CD14-positive monocyte (primary cell): ENCODE measurements at regions not wholly inside any gene's neighbourhood (a gene's known extent, or its start where the extent isn't known, plus 50 kb on each side); places are given as distances from the start of the nearest gene placed in this dataset.
"Not testable (repeated sequence)": the region's sequence is repeated elsewhere in the genome, so short reads cannot be mapped to it uniquely, and the experiment has no call there.

Experiments
- DNase-seq, 3 donors: peaks; one replicate each; pipeline ENCODE4 v3.0.0-alpha.2; 2011 to 2022
- H2AFZ ChIP-seq: 2 replicates; pipeline ENCODE4 v1.6.0; 2012; ENCODE audit warnings: mild to moderate bottlenecking, low read depth, low read length, inconsistent platforms; ENCODE audit not compliant: insufficient read depth, poor library complexity, severe bottlenecking
- H3K27ac ChIP-seq, 2 donors: 1 replicate in 1 of 2; 2 replicates in 1 of 2; pipeline ENCODE4 v1.5.1; 2012 to 2013; ENCODE audit warnings: low read length in 2 of 2, control low read depth in 1 of 2, inconsistent platforms in 1 of 2, low read depth in 1 of 2, mild to moderate bottlenecking in 1 of 2
- H3K27me3 ChIP-seq, 2 donors: one replicate each; pipeline versions ENCODE4 v1.6.0 to v1.6.1; 2011 to 2013; ENCODE audit warnings: low read length in 2 of 2; ENCODE audit not compliant: control insufficient read depth in 2 of 2, insufficient read depth in 2 of 2
- H3K36me3 ChIP-seq, 2 donors: replicated peaks in 1 of 2; 1 replicate in 1 of 2; 2 replicates in 1 of 2; pipeline versions ENCODE4 v1.5.1 to v1.6.1; 2012 to 2013; ENCODE audit warnings: low read length in 2 of 2, control low read depth in 1 of 2, inconsistent platforms in 1 of 2, mild to moderate bottlenecking in 1 of 2; ENCODE audit not compliant: insufficient read depth in 2 of 2, control insufficient read depth in 1 of 2
- H3K4me1 ChIP-seq, 2 donors: 1 replicate in 1 of 2; 2 replicates in 1 of 2; pipeline versions ENCODE4 v1.5.1 to v1.6.1; 2012 to 2013; ENCODE audit warnings: low read length in 2 of 2, control low read depth in 1 of 2, inconsistent platforms in 1 of 2, mild to moderate bottlenecking in 1 of 2, moderate library complexity in 1 of 2; ENCODE audit not compliant: insufficient read depth in 2 of 2, control insufficient read depth in 1 of 2
- H3K4me2 ChIP-seq: replicated peaks from 2 replicates; pipeline ENCODE3; 2012; ENCODE audit warnings: low read length, moderate library complexity, mild to moderate bottlenecking; ENCODE audit not compliant: poor library complexity, severe bottlenecking; ENCODE audit errors: extremely low read depth
- H3K4me3 ChIP-seq, 3 experiments: fragments of 200-600 bp in 1 of 3; sonication (generic) in 1 of 3; replicated peaks in 1 of 3; 1 replicate in 2 of 3; 2 replicates in 1 of 3; pipeline ENCODE4 v1.5.1; 2011 to 2013; ENCODE audit warnings: low read length in 3 of 3, mild to moderate bottlenecking in 3 of 3, control low read depth in 2 of 3, low read depth in 2 of 3, inconsistent platforms in 1 of 3, moderate library complexity in 1 of 3
- H3K79me2 ChIP-seq: 2 replicates; pipeline ENCODE4 v1.6.0; 2012; ENCODE audit warnings: mild to moderate bottlenecking, control low read depth, inconsistent platforms, low read length, moderate library complexity; ENCODE audit not compliant: insufficient read depth
- H3K9ac ChIP-seq: 2 replicates; pipeline ENCODE4 v1.6.0; 2017; ENCODE audit warnings: low read length, mild to moderate bottlenecking; ENCODE audit not compliant: insufficient read depth, poor library complexity, severe bottlenecking
- H3K9me3 ChIP-seq, 2 donors: replicated peaks in 1 of 2; 1 replicate in 1 of 2; 2 replicates in 1 of 2; pipeline versions ENCODE4 v1.5.1 to v1.6.1; 2012 to 2013; ENCODE audit warnings: low read length in 2 of 2, control low read depth in 1 of 2; ENCODE audit not compliant: control insufficient read depth in 1 of 2, insufficient read depth in 1 of 2
- H4K20me1 ChIP-seq: 2 replicates; pipeline ENCODE4 v1.6.0; 2012; ENCODE audit warnings: mild to moderate bottlenecking, low read length, control low read depth, moderate library complexity; ENCODE audit not compliant: insufficient read depth
- H3K27ac Mint-ChIP-seq, 7 donors: one replicate each; pipeline ENCODE4 v1.8.0; 2020; ENCODE audit warnings: mild to moderate bottlenecking in 7 of 7, mixed read lengths in 7 of 7, moderate library complexity in 6 of 7, inconsistent platforms in 2 of 7
- H3K27me3 Mint-ChIP-seq, 3 donors: one replicate each; pipeline ENCODE4 v1.8.0; 2021 to 2022; ENCODE audit warnings: low read depth in 3 of 3, mild to moderate bottlenecking in 3 of 3, mixed read lengths in 3 of 3, moderate library complexity in 3 of 3, inconsistent platforms in 1 of 3
- H3K36me3 Mint-ChIP-seq, 2 donors: one replicate each; pipeline ENCODE4 v1.8.0; 2020; ENCODE audit warnings: mixed read lengths in 2 of 2, inconsistent platforms in 1 of 2, mild to moderate bottlenecking in 1 of 2
- H3K4me1 Mint-ChIP-seq: one replicate; pipeline ENCODE4 v1.8.0; 2020; ENCODE audit warnings: mild to moderate bottlenecking, mixed read lengths
- H3K4me3 Mint-ChIP-seq, 2 donors: one replicate each; pipeline ENCODE4 v1.8.0; 2020; ENCODE audit warnings: mild to moderate bottlenecking in 2 of 2, mixed read lengths in 2 of 2, moderate library complexity in 1 of 2
- H3K9me3 Mint-ChIP-seq, 7 donors: one replicate each; pipeline ENCODE4 v1.8.0; 2020 to 2022; ENCODE audit warnings: mixed read lengths in 7 of 7, mild to moderate bottlenecking in 6 of 7, moderate library complexity in 6 of 7, inconsistent platforms in 2 of 7
- WGBS: methylation state at CpG from one replicate; pipeline ENCODE4 v1.1.5; 2013; ENCODE audit warnings: missing lambda C conversion rate; ENCODE audit not compliant: insufficient coverage; 5-methylcytosine and 5-hydroxymethylcytosine counted together
- intact Hi-C, 2 donors: fragments of 100-400 bp; cut with micrococcal nuclease; formaldehyde crosslinking; loops; one replicate each; pipeline versions ENCODE4 v1.15.0 to v1.15.1; 2023
- TF ChIP-seq, protein P1 (sequence below): fragments of 200-600 bp; IDR thresholded peaks from one replicate; pipeline ENCODE4 v1.8.0; 2022; ENCODE audit warnings: antibody characterized with exemption, mild to moderate bottlenecking

DNA sequence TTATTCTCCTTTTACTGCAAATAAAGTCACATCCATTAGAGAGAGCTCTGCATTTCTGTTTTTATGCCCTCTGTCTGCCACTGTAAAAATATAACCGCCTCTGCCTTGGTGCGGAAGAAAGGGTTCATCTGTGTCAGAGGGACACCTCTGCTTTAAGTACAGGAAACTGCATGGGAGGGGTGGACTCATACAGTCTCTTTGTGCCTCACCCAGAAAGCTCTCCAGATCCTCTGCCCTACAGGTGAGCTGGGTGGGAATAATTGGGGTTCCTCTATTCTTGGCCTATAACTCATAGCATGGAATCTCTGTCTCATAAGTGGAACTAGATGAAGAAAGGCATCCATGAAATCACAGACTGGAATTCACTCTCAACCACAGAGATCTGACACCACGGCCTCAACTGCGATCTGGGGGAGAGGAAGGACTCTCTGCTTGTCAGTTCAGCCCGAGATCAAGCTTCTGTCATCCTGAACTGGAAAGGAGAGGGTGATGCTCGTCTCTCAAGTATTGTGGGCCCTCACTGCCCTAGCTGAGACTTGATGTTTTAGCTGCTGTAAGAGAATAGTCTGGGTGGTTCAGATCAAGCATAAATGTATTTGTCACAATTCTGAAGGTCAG is 702.3 kb downstream of the TMEM121 start:
- TF ChIP-seq, protein P1, sequence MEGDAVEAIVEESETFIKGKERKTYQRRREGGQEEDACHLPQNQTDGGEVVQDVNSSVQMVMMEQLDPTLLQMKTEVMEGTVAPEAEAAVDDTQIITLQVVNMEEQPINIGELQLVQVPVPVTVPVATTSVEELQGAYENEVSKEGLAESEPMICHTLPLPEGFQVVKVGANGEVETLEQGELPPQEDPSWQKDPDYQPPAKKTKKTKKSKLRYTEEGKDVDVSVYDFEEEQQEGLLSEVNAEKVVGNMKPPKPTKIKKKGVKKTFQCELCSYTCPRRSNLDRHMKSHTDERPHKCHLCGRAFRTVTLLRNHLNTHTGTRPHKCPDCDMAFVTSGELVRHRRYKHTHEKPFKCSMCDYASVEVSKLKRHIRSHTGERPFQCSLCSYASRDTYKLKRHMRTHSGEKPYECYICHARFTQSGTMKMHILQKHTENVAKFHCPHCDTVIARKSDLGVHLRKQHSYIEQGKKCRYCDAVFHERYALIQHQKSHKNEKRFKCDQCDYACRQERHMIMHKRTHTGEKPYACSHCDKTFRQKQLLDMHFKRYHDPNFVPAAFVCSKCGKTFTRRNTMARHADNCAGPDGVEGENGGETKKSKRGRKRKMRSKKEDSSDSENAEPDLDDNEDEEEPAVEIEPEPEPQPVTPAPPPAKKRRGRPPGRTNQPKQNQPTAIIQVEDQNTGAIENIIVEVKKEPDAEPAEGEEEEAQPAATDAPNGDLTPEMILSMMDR: no peak
- Mint-ChIP-seq H3K27me3 (no peaks in the 10 kb centered on the region), H3K4me3 (no peak overlapping the region), H3K9me3 (no peaks in the 10 kb centered on the region), H3K27ac (no peak overlapping the region), H3K36me3 (no peaks in the 10 kb centered on the region), H3K4me1 (peaks cover 15% of the 10 kb centered on the region)
- Histone ChIP-seq H3K4me3 (no peak overlapping the region), H3K27ac (no peak overlapping the region), H3K79me2 (no peaks in the 10 kb centered on the region), H3K9me3 (no peaks in the 10 kb centered on the region), H3K9ac (no peak overlapping the region), H3K36me3 (no peaks in the 10 kb centered on the region), H3K27me3 (no peaks in the 10 kb centered on the region), H4K20me1 (no peaks in the 10 kb centered on the region), H2AFZ (no peak overlapping the region), H3K4me1 (no peaks in the 10 kb centered on the region), H3K4me2 (no peak overlapping the region)
- intact Hi-C loops: no loop called here
- no peak for DNase-seq
- WGBS: 85% methylated on average over 4 of the region's 6 CpGs

DNA sequence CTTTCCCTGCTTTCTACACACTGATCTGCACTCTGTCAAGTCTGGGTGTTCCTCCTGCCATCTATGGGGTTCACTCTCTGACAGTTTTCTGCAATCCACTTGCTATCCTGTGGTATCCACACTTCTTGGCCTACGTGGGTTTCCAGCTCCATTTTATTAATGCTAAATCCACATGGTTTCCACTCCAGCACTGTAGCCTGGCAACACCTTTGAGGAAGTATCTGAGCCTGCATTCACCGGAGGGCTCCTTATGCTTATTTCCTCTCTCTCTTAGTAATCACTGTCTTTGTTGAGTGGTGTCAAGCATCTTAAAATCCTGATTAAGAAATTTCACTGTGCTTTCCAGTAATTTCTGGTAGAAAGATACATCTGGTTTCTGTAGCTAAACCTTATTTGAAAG is 703.7 kb downstream of the TMEM121 start:
- Mint-ChIP-seq H3K4me1 (peaks cover 3% of the 10 kb centered on the region), H3K9me3 (no peaks in the 10 kb centered on the region), H3K27ac (no peak overlapping the region), H3K27me3 (no peaks in the 10 kb centered on the region), H3K36me3 (no peaks in the 10 kb centered on the region), H3K4me3 (no peak overlapping the region)
- Histone ChIP-seq H3K4me3 (no peak overlapping the region), H3K9ac (no peak overlapping the region), H4K20me1 (no peaks in the 10 kb centered on the region), H3K27ac (no peak overlapping the region), H3K79me2 (no peaks in the 10 kb centered on the region), H3K4me2 (no peak overlapping the region), H2AFZ (no peak overlapping the region), H3K36me3 (no peaks in the 10 kb centered on the region), H3K4me1 (no peaks in the 10 kb centered on the region), H3K9me3 (no peaks in the 10 kb centered on the region), H3K27me3 (no peaks in the 10 kb centered on the region)
- intact Hi-C loops: no loop called here
- 40% methylated on average over 1 of the region's 2 CpGs for WGBS
- TF ChIP-seq, protein P1: no peak
- no peak for DNase-seq

DNA sequence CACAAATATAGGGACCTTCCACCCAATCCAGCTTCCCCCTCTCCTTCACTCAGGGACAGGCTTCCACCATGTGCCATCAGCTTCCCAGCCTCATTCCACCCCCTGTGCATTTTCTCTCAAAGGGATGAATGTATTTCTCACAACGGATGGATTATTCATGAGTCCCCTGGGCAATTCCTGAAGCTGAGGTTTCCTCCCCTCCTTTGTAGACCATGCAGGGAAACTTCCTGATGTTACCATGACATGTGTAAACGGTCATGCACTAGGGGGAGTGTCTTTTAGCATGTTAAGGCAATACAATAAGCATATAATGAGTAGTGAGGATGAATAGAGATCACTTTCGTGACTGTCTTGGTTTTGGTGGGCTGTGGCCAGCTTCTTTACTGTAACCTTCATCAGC is 706.8 kb downstream of the TMEM121 start:
- H3K79me2 ChIP-seq, H3K4me2 ChIP-seq, H3K4me3 ChIP-seq, H4K20me1 ChIP-seq, H3K4me1 ChIP-seq, H2AFZ ChIP-seq, H3K9me3 ChIP-seq, DNase-seq, H3K27ac ChIP-seq, H3K4me1 Mint-ChIP-seq, H3K36me3 ChIP-seq, H3K9me3 Mint-ChIP-seq, H3K4me3 Mint-ChIP-seq, H3K27me3 Mint-ChIP-seq, H3K27me3 ChIP-seq, intact Hi-C loops, H3K36me3 Mint-ChIP-seq, H3K9ac ChIP-seq, H3K27ac Mint-ChIP-seq: not testable (repeated sequence)
- WGBS: no CpG with 5 or more reads among the region's 3 CpGs
